ENCODE measurements at regions not wholly inside any gene's neighbourhood (a gene's known extent, or its start where the extent isn't known, plus 50 kb on each side); places are given as distances from the start of the nearest gene placed in this dataset.

- no peak for DNase-seq
These were observed 54.5 kb upstream of the C3orf80 start for GRCh38 chr3:160170409-160171370.

- DNase-seq, result no peak
These were observed 53.4 kb upstream of the C3orf80 start for GRCh38 chr3:160171813-160172212.

- no peak for DNase-seq
These were observed 50.6 kb upstream of the C3orf80 start for GRCh38 chr3:160174621-160175020.

All from OCI-M1 (cell line).